ENCODE measurements at regions not wholly inside any gene's neighbourhood (a gene's known extent, or its start where the extent isn't known, plus 50 kb on each side); places are given as distances from the start of the nearest gene placed in this dataset.

- TF ChIP-seq, protein P1, sequence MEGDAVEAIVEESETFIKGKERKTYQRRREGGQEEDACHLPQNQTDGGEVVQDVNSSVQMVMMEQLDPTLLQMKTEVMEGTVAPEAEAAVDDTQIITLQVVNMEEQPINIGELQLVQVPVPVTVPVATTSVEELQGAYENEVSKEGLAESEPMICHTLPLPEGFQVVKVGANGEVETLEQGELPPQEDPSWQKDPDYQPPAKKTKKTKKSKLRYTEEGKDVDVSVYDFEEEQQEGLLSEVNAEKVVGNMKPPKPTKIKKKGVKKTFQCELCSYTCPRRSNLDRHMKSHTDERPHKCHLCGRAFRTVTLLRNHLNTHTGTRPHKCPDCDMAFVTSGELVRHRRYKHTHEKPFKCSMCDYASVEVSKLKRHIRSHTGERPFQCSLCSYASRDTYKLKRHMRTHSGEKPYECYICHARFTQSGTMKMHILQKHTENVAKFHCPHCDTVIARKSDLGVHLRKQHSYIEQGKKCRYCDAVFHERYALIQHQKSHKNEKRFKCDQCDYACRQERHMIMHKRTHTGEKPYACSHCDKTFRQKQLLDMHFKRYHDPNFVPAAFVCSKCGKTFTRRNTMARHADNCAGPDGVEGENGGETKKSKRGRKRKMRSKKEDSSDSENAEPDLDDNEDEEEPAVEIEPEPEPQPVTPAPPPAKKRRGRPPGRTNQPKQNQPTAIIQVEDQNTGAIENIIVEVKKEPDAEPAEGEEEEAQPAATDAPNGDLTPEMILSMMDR (IDR thresholded peaks at IDR 0.05; ENCODE audit: low read length): no peak
- TF ChIP-seq EZH2 (optimal IDR thresholded peaks at IDR 0.05; ENCODE audit: low read depth, low read length) (no peak), EZH2phosphoT487 (IDR thresholded peaks at IDR 0.05; ENCODE audit: low read length) (no peak)
Observed at GRCh38 chr6:53974941-53975340, 136.3 kb upstream of the MLIP start.
